ENCODE measurements at regions not wholly inside any gene's neighbourhood (a gene's known extent, or its start where the extent isn't known, plus 50 kb on each side); places are given as distances from the start of the nearest gene placed in this dataset.
"Not testable (repeated sequence)": the region's sequence is repeated elsewhere in the genome, so short reads cannot be mapped to it uniquely, and the experiment has no call there.

DNA sequence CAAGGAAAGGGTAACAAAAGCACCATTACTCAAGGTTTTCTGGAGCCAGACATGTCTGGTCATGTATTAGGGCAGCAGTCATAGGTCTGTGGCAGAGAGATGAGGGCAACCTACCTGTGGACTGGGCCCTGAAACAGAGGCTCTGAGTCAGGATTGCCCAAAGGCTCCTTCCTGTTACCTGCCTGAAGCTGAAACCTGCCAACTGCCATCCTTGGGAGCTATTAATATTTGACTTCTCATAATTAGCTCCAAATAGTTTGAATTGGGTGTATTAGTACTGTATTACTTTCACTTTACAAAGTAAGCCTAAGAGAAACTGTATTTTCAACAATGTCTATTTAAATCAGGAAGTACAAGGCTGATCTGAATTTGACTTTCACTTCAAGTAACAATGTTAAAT, 72.0 kb upstream of the TBX18 start:
- Histone ChIP-seq H3K4me3 (ENCODE audit: low read length) (no peak overlapping the region), H3K27ac (ENCODE audit: low read depth, low read length) (no peak overlapping the region), H3K4me1 (ENCODE audit: control insufficient read depth, insufficient read depth, low read length) (no peaks in the 10 kb centered on the region), H3K9me3 (ENCODE audit: control insufficient read depth, low read length) (no peaks in the 10 kb centered on the region), H3K27me3 (ENCODE audit: control insufficient read depth, insufficient read depth, low read length, poor library complexity, severe bottlenecking) (no peaks in the 10 kb centered on the region), H3K9ac (ENCODE audit: extremely low read depth, low read length, poor library complexity, severe bottlenecking) (no peak overlapping the region), H3K36me3 (ENCODE audit: control insufficient read depth, insufficient read depth, low read length) (no peaks in the 10 kb centered on the region)
- Mint-ChIP-seq H3K4me1 (peaks cover 3% of the 10 kb centered on the region), H3K36me3 (ENCODE audit: low read depth) (no peaks in the 10 kb centered on the region), H3K27ac (no peak overlapping the region), H3K27me3 (ENCODE audit: insufficient read depth) (no peaks in the 10 kb centered on the region), H3K4me3 (no peak overlapping the region), H3K9me3 (peaks cover 17% of the 10 kb centered on the region)
- TF ChIP-seq, protein P1, sequence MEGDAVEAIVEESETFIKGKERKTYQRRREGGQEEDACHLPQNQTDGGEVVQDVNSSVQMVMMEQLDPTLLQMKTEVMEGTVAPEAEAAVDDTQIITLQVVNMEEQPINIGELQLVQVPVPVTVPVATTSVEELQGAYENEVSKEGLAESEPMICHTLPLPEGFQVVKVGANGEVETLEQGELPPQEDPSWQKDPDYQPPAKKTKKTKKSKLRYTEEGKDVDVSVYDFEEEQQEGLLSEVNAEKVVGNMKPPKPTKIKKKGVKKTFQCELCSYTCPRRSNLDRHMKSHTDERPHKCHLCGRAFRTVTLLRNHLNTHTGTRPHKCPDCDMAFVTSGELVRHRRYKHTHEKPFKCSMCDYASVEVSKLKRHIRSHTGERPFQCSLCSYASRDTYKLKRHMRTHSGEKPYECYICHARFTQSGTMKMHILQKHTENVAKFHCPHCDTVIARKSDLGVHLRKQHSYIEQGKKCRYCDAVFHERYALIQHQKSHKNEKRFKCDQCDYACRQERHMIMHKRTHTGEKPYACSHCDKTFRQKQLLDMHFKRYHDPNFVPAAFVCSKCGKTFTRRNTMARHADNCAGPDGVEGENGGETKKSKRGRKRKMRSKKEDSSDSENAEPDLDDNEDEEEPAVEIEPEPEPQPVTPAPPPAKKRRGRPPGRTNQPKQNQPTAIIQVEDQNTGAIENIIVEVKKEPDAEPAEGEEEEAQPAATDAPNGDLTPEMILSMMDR (conservative IDR thresholded peaks at IDR 0.05), result no peak
- no peak for DNase-seq

DNA sequence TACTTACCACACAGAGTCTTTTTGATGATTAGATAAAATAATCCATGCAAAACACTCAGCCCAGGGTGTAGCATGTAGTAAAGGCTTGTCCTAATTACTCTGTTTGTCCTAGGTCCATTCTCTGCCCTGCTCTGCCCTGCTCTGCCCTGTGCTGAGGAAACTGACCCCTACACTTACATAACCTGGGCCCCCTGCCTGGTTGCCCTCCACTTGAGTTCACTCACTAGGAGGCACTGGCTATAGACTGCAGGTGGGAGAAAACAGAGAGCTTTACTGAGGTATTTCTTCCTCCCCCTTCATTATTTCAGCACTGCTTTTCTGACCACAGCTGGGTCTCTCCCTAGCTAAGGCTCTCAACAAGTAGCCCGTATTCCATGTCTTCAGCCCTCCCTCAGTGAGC, 70.9 kb upstream of the TBX18 start:
- TF ChIP-seq, protein P1 (conservative IDR thresholded peaks at IDR 0.05), result no peak
- Histone ChIP-seq H3K4me1 (ENCODE audit: control insufficient read depth, insufficient read depth, low read length) (no peaks in the 10 kb centered on the region), H3K9me3 (ENCODE audit: control insufficient read depth, low read length) (no peaks in the 10 kb centered on the region), H3K4me3 (ENCODE audit: low read length) (no peak overlapping the region), H3K27me3 (ENCODE audit: control insufficient read depth, insufficient read depth, low read length, poor library complexity, severe bottlenecking) (no peaks in the 10 kb centered on the region), H3K36me3 (ENCODE audit: control insufficient read depth, insufficient read depth, low read length) (no peaks in the 10 kb centered on the region), H3K27ac (ENCODE audit: low read depth, low read length) (no peak overlapping the region), H3K9ac (ENCODE audit: extremely low read depth, low read length, poor library complexity, severe bottlenecking) (no peak overlapping the region)
- no peak overlapping the region for H3K4me3 Mint-ChIP-seq
- H3K27ac Mint-ChIP-seq, result no peak overlapping the region
- peaks cover 26% of the 10 kb centered on the region for H3K9me3 Mint-ChIP-seq
- whole genome bisulfite sequencing, 2 experiments (ENCODE audit: insufficient coverage in 1 of 2, insufficient read length in 1 of 2), result 42 to 78% methylated on average over 1 of the region's 1 CpG
- DNase-seq, result no peak
- no peaks in the 10 kb centered on the region for H3K27me3 Mint-ChIP-seq (ENCODE audit: insufficient read depth)
- no peaks in the 10 kb centered on the region for H3K36me3 Mint-ChIP-seq (ENCODE audit: low read depth)
- H3K4me1 Mint-ChIP-seq, result peaks cover 3% of the 10 kb centered on the region

DNA sequence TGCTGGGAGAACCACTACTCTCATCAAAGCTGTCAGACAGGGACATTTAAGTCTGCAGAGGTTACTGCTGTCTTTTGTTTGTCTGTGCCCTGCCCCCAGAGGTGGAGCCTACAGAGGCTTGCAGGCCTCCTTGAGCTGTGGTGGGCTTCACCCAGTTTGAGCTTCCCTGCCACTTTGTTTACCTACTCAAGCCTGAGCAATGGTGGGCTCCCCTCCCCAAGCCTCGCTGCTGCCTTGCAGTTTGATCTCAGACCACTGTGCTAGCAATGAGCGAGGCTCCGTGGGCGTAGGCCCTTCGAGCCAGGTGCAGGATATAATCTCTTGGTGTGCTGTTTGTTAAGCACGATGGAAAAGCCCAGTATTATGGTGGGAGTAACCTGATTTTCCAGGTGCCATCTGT, 67.5 kb upstream of the TBX18 start:
- H3K4me3 ChIP-seq (ENCODE audit: low read length); H3K9ac ChIP-seq (ENCODE audit: extremely low read depth, low read length, poor library complexity, severe bottlenecking); H3K4me1 ChIP-seq (ENCODE audit: control insufficient read depth, insufficient read depth, low read length); H3K4me1 Mint-ChIP-seq; H3K9me3 ChIP-seq (ENCODE audit: control insufficient read depth, low read length); H3K36me3 ChIP-seq (ENCODE audit: control insufficient read depth, insufficient read depth, low read length); H3K36me3 Mint-ChIP-seq (ENCODE audit: low read depth); H3K27ac Mint-ChIP-seq; H3K27ac ChIP-seq (ENCODE audit: low read depth, low read length); H3K27me3 Mint-ChIP-seq (ENCODE audit: insufficient read depth); DNase-seq; H3K4me3 Mint-ChIP-seq; H3K27me3 ChIP-seq (ENCODE audit: control insufficient read depth, insufficient read depth, low read length, poor library complexity, severe bottlenecking): not testable (repeated sequence)
- 83 to 90% methylated on average over 4 to 6 of the region's 6 CpGs for WGBS, 2 experiments (ENCODE audit: insufficient coverage in 1 of 2, insufficient read length in 1 of 2)
- peaks cover 34% of the 10 kb centered on the region for H3K9me3 Mint-ChIP-seq

DNA sequence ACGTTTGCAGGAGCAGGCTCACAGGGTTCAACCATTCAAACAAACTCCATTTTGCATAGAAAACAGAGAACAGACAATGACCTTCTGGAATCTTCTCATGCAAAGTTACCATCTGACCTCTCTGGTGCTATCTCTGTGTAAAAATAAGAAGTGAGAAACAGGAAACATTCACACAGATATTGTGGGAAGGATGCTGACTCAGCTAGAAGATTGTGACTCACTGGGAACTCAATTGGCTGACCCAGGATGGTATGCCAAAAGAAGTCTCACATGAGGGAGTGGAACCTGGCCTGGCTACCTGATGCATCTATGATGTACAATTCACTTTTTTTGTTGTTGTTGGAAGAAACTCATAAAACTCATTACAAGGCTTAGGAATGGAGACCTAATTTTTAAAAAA, 61.1 kb upstream of the TBX18 start:
- Mint-ChIP-seq H3K4me1 (no peaks in the 10 kb centered on the region), H3K27ac (no peak overlapping the region), H3K36me3 (ENCODE audit: low read depth) (no peaks in the 10 kb centered on the region), H3K4me3 (no peak overlapping the region), H3K27me3 (ENCODE audit: insufficient read depth) (peaks cover 3% of the 10 kb centered on the region), H3K9me3 (peaks cover 11% of the 10 kb centered on the region)
- Histone ChIP-seq H3K4me1 (ENCODE audit: control insufficient read depth, insufficient read depth, low read length) (no peaks in the 10 kb centered on the region), H3K27ac (ENCODE audit: low read depth, low read length) (no peak overlapping the region), H3K9ac (ENCODE audit: extremely low read depth, low read length, poor library complexity, severe bottlenecking) (no peak overlapping the region), H3K36me3 (ENCODE audit: control insufficient read depth, insufficient read depth, low read length) (no peaks in the 10 kb centered on the region), H3K9me3 (ENCODE audit: control insufficient read depth, low read length) (no peaks in the 10 kb centered on the region), H3K4me3 (ENCODE audit: low read length) (no peak overlapping the region), H3K27me3 (ENCODE audit: control insufficient read depth, insufficient read depth, low read length, poor library complexity, severe bottlenecking) (no peaks in the 10 kb centered on the region)
- TF ChIP-seq, protein P1 (conservative IDR thresholded peaks at IDR 0.05), result no peak
- DNase-seq, result no peak
- 86% methylated on average over 1 of the region's 1 CpG; no CpG with 5 or more reads in 1 of the 2 experiments for WGBS, 2 experiments (ENCODE audit: insufficient coverage in 1 of 2, insufficient read length in 1 of 2)

DNA sequence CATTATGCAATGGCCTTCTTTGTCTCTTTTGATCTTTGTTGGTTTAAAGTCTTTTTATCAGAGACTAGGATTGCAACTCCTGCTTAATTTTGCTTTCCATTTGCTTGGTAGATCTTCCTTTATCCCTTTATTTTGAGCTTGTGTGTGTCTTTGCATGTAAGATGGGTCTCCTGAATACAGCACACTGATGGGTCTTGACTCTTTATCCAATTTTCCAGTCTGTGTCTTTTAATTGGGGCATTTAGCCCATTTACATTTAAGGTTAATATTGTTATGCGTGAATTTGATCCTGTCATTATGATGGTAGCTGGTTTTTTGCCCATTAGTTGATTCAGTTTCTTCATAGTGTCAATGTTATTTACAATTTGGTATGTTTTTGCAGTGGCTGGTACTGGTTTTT, 56.9 kb upstream of the TBX18 start:
- H3K4me3 Mint-ChIP-seq; H3K9me3 Mint-ChIP-seq; H3K27ac Mint-ChIP-seq; DNase-seq; H3K27me3 ChIP-seq (ENCODE audit: control insufficient read depth, insufficient read depth, low read length, poor library complexity, severe bottlenecking); H3K4me1 ChIP-seq (ENCODE audit: control insufficient read depth, insufficient read depth, low read length); H3K4me1 Mint-ChIP-seq; H3K27ac ChIP-seq (ENCODE audit: low read depth, low read length); H3K4me3 ChIP-seq (ENCODE audit: low read length); H3K27me3 Mint-ChIP-seq (ENCODE audit: insufficient read depth); H3K36me3 Mint-ChIP-seq (ENCODE audit: low read depth); H3K36me3 ChIP-seq (ENCODE audit: control insufficient read depth, insufficient read depth, low read length); H3K9ac ChIP-seq (ENCODE audit: extremely low read depth, low read length, poor library complexity, severe bottlenecking); H3K9me3 ChIP-seq (ENCODE audit: control insufficient read depth, low read length): not testable (repeated sequence)
- WGBS, 2 experiments (ENCODE audit: insufficient coverage in 1 of 2, insufficient read length in 1 of 2), result 93% methylated on average over 1 of the region's 1 CpG; no CpG with 5 or more reads in 1 of the 2 experiments
